HEK293 (cell line): ENCODE measurements at regions not wholly inside any gene's neighbourhood (a gene's known extent, or its start where the extent isn't known, plus 50 kb on each side); places are given as distances from the start of the nearest gene placed in this dataset.

Experiments used
- CTCF ChIA-PET: fragments of 350-600 bp; formaldehyde crosslinking; extraction: SDS; loops from one replicate; lab custom pipeline; 2021; ENCODE audit warnings: antibody characterized with exemption; lab: Yijun Ruan, JAX
- POLR2A ChIA-PET: fragments of 300-600 bp; formaldehyde crosslinking; extraction: SDS; loops from one replicate; lab custom pipeline; 2020; ENCODE audit warnings: antibody characterized with exemption, inconsistent platforms; lab: Yijun Ruan, JAX
- H3K27ac ChIP-seq: fragments of 200-500 bp; sonication (Bioruptor generic); 2 replicates; pipeline ENCODE4 v1.5.1; 2014; ENCODE audit warnings: low read depth, low read length, control low read depth, inconsistent platforms; ENCODE audit errors: extremely low read depth
- H3K36me3 ChIP-seq, 2 experiments: fragments of 200-500 bp in 1 of 2; sonication (Bioruptor generic) in 1 of 2; 1 replicate in 1 of 2; 2 replicates in 1 of 2; pipeline ENCODE4 v1.5.1; 2014 to 2017; ENCODE audit warnings: inconsistent platforms in 2 of 2, low read length in 2 of 2; ENCODE audit not compliant: control insufficient read depth in 2 of 2, insufficient read depth in 1 of 2
- H3K4me1 ChIP-seq: fragments of 200-500 bp; sonication (Bioruptor generic); 2 replicates; pipeline ENCODE4 v1.5.1; 2014; ENCODE audit warnings: mild to moderate bottlenecking, low read length, inconsistent platforms; ENCODE audit not compliant: control insufficient read depth, insufficient read depth
- H3K4me3 ChIP-seq: 2 replicates; pipeline ENCODE4 v1.5.1; 2011; ENCODE audit warnings: low read depth, mild to moderate bottlenecking, control low read depth, low read length, moderate library complexity
- H3K9me3 ChIP-seq: fragments of 200-500 bp; sonication (Bioruptor generic); 2 replicates; pipeline ENCODE4 v1.5.1; 2014; ENCODE audit warnings: low read depth, low read length, inconsistent platforms; ENCODE audit not compliant: control insufficient read depth, insufficient read depth
- IKZF3 ChIP-seq: fragments of 450-650 bp; IDR thresholded peaks from 2 replicates; pipeline ENCODE4 v1.5.0; 2018; ENCODE audit warnings: missing biosample characterization, mild to moderate bottlenecking, missing genetic modification characterization, moderate library complexity
- KLF7 ChIP-seq: fragments of 450-650 bp; formaldehyde crosslinking; IDR thresholded peaks from 2 replicates; pipeline ENCODE4 v1.5.1; 2016; ENCODE audit warnings: missing biosample characterization, missing genetic modification characterization, borderline replicate concordance
- ZBTB8A ChIP-seq: fragments of 450-650 bp; formaldehyde crosslinking; IDR thresholded peaks from 2 replicates; pipeline ENCODE4 v1.5.1; 2016; ENCODE audit warnings: missing biosample characterization, missing genetic modification characterization
- ZNF157 ChIP-seq: fragments of 450-650 bp; formaldehyde crosslinking; IDR thresholded peaks from 2 replicates; pipeline ENCODE4 v1.5.1; 2016; ENCODE audit warnings: missing biosample characterization, missing genetic modification characterization
- ZNF174 ChIP-seq: fragments of 450-650 bp; formaldehyde crosslinking; IDR thresholded peaks from 2 replicates; pipeline ENCODE4 v1.5.0; 2017; ENCODE audit warnings: missing biosample characterization, mild to moderate bottlenecking, missing genetic modification characterization
- ZNF175 ChIP-seq: fragments of 450-650 bp; formaldehyde crosslinking; IDR thresholded peaks from 2 replicates; pipeline ENCODE4 v1.5.1; 2016; ENCODE audit warnings: missing biosample characterization, missing genetic modification characterization
- ZNF223 ChIP-seq: fragments of 450-650 bp; formaldehyde crosslinking; IDR thresholded peaks from 2 replicates; pipeline ENCODE4 v1.5.1; 2016; ENCODE audit warnings: missing biosample characterization, missing genetic modification characterization
- ZNF48 ChIP-seq: fragments of 450-650 bp; formaldehyde crosslinking; IDR thresholded peaks from 2 replicates; pipeline ENCODE4 v1.5.1; 2016; ENCODE audit warnings: missing biosample characterization, missing genetic modification characterization
- ZNF529 ChIP-seq: fragments of 450-650 bp; formaldehyde crosslinking; IDR thresholded peaks from 2 replicates; pipeline ENCODE4 v1.5.1; 2017; ENCODE audit warnings: missing genetic modification characterization, missing biosample characterization; ENCODE audit not compliant: insufficient replicate concordance
- ZNF654 ChIP-seq: fragments of 450-650 bp; formaldehyde crosslinking; IDR thresholded peaks from 2 replicates; pipeline ENCODE4 v1.5.1; 2016; ENCODE audit warnings: low read depth, missing biosample characterization, missing genetic modification characterization
- ZNF658 ChIP-seq: fragments of 450-650 bp; formaldehyde crosslinking; IDR thresholded peaks from 2 replicates; pipeline ENCODE4; 2016; ENCODE audit warnings: missing biosample characterization, missing genetic modification characterization
- TF ChIP-seq, protein P1 (sequence below): fragments of 450-650 bp; formaldehyde crosslinking; IDR thresholded peaks from 2 replicates; pipeline ENCODE4 v1.5.1; 2016; ENCODE audit warnings: missing biosample characterization, missing genetic modification characterization, borderline replicate concordance
- TF ChIP-seq, protein P2 (sequence below): IDR thresholded peaks from 2 replicates; pipeline ENCODE4 v1.6.1; 2011; ENCODE audit warnings: mild to moderate bottlenecking, low read depth, low read length, borderline replicate concordance
- TF ChIP-seq, protein P3 (sequence below): fragments of 450-650 bp; formaldehyde crosslinking; IDR thresholded peaks from 2 replicates; pipeline ENCODE4 v1.5.1; 2016; ENCODE audit warnings: missing biosample characterization, missing genetic modification characterization
- TF ChIP-seq, protein P4 (sequence below): fragments of 450-650 bp; formaldehyde crosslinking; IDR thresholded peaks from 2 replicates; pipeline ENCODE4 v1.5.1; 2016; ENCODE audit warnings: missing biosample characterization, missing genetic modification characterization
- TF ChIP-seq, protein P5 (sequence below): fragments of 450-650 bp; formaldehyde crosslinking; IDR thresholded peaks from 2 replicates; pipeline ENCODE4 v1.5.1; 2016; ENCODE audit warnings: missing biosample characterization, missing genetic modification characterization
- TF ChIP-seq, protein P6 (sequence below): fragments of 450-650 bp; formaldehyde crosslinking; IDR thresholded peaks from 2 replicates; pipeline ENCODE4 v1.5.1; 2017; ENCODE audit warnings: missing biosample characterization, missing genetic modification characterization

DNA sequence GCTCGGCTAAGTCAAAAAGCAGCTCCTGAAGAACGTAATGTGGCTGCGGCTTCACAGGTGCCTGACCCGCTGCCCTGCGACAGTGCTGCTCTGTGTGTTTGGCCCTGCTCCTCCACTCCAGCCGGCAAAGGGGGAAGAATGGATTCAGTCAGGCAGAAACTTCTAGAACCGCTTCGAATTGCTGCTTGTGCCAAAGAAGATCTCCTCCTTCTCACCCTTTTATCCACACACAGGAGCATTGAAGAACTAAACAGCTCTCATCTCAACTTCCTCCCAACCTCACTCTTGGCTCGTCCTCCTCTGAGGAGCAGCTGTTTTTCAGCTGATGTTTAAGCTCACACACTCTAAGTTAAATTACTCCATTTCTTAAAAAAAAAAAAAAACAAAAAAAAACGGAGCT is 651.4 kb downstream of the INHBA start (continued):
- TF ChIP-seq, protein P1, sequence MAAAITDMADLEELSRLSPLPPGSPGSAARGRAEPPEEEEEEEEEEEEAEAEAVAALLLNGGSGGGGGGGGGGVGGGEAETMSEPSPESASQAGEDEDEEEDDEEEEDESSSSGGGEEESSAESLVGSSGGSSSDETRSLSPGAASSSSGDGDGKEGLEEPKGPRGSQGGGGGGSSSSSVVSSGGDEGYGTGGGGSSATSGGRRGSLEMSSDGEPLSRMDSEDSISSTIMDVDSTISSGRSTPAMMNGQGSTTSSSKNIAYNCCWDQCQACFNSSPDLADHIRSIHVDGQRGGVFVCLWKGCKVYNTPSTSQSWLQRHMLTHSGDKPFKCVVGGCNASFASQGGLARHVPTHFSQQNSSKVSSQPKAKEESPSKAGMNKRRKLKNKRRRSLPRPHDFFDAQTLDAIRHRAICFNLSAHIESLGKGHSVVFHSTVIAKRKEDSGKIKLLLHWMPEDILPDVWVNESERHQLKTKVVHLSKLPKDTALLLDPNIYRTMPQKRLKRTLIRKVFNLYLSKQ: no peak
- no peak for TF ChIP-seq ZNF654 (tag by site-specific recombination)
- no peak for TF ChIP-seq ZNF223
- no peak for TF ChIP-seq KLF7 (tag by site-specific recombination)
- TF ChIP-seq, protein P2, sequence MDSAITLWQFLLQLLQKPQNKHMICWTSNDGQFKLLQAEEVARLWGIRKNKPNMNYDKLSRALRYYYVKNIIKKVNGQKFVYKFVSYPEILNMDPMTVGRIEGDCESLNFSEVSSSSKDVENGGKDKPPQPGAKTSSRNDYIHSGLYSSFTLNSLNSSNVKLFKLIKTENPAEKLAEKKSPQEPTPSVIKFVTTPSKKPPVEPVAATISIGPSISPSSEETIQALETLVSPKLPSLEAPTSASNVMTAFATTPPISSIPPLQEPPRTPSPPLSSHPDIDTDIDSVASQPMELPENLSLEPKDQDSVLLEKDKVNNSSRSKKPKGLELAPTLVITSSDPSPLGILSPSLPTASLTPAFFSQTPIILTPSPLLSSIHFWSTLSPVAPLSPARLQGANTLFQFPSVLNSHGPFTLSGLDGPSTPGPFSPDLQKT: no peak

DNA sequence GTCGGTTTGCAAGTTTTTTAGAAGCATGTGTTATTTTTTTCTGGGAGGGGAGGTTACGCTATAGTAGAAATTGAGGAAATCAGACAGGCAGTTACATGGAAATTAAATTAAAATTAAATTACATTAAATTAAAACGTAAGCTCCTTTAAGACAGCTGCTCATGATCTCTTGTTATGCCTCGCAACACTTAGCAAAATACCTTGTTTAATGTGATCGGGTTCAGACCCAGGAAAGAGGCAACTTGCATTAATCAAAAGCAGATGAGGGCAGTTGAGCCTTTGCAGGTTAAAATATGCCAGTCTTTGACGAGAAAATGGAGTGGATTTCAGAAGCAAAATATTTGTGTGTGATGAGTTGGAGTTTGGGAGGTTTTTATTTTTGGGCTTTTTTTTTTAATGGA is 651.8 kb downstream of the INHBA start:
- Histone ChIP-seq H3K9me3 (no peaks in the 10 kb centered on the region), H3K4me3 (no peak overlapping the region), H3K27ac (no peak overlapping the region), H3K4me1 (no peaks in the 10 kb centered on the region), H3K36me3 (no peaks in the 10 kb centered on the region)
- no peak for TF ChIP-seq ZNF175 (tag by site-specific recombination)
- POLR2A ChIA-PET: no interaction called here
- CTCF ChIA-PET: interaction anchor here (0.8 kb wide), 1 partner anchor 364 kb away, joined by 5 read pairs; no protein-coding TSS in a partner anchor

DNA sequence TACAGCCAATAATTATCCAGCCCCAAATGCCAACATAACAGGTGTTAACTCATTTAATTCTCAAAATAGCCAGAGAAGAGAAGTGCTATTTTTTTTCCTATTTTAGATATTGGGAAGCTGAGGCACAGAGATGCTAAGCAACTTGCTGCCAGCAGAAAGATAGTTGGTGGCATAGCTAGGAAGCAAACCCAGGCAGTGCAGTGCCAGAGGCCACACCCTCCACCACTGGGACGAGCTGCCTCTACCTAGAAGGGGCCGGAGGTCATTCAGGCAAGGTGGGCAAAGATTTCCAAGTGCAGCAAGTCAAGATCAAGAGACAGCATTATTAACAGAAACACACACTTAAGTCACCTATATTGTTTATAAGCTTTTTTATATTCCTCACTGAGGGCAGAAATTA is 654.1 kb downstream of the INHBA start:
- TF ChIP-seq ZNF174 (tag by site-specific recombination) (no peak), IKZF3 (tag by site-specific recombination) (no peak), ZNF48 (tag by site-specific recombination) (no peak), ZNF157 (tag by site-specific recombination) (no peak), ZNF658 (tag by site-specific recombination) (no peak), ZNF529 (no peak), ZBTB8A (tag by site-specific recombination) (no peak)
- TF ChIP-seq, protein P3, sequence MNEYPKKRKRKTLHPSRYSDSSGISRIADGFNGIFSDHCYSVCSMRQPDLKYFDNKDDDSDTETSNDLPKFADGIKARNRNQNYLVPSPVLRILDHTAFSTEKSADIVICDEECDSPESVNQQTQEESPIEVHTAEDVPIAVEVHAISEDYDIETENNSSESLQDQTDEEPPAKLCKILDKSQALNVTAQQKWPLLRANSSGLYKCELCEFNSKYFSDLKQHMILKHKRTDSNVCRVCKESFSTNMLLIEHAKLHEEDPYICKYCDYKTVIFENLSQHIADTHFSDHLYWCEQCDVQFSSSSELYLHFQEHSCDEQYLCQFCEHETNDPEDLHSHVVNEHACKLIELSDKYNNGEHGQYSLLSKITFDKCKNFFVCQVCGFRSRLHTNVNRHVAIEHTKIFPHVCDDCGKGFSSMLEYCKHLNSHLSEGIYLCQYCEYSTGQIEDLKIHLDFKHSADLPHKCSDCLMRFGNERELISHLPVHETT (tag by site-specific recombination): no peak
- TF ChIP-seq, protein P4, sequence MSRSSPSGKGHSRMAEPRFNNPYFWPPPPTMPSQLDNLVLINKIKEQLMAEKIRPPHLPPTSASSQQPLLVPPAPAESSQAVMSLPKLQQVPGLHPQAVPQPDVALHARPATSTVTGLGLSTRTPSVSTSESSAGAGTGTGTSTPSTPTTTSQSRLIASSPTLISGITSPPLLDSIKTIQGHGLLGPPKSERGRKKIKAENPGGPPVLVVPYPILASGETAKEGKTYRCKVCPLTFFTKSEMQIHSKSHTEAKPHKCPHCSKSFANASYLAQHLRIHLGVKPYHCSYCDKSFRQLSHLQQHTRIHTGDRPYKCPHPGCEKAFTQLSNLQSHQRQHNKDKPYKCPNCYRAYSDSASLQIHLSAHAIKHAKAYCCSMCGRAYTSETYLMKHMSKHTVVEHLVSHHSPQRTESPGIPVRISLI (tag by site-specific recombination): no peak
- TF ChIP-seq, protein P5, sequence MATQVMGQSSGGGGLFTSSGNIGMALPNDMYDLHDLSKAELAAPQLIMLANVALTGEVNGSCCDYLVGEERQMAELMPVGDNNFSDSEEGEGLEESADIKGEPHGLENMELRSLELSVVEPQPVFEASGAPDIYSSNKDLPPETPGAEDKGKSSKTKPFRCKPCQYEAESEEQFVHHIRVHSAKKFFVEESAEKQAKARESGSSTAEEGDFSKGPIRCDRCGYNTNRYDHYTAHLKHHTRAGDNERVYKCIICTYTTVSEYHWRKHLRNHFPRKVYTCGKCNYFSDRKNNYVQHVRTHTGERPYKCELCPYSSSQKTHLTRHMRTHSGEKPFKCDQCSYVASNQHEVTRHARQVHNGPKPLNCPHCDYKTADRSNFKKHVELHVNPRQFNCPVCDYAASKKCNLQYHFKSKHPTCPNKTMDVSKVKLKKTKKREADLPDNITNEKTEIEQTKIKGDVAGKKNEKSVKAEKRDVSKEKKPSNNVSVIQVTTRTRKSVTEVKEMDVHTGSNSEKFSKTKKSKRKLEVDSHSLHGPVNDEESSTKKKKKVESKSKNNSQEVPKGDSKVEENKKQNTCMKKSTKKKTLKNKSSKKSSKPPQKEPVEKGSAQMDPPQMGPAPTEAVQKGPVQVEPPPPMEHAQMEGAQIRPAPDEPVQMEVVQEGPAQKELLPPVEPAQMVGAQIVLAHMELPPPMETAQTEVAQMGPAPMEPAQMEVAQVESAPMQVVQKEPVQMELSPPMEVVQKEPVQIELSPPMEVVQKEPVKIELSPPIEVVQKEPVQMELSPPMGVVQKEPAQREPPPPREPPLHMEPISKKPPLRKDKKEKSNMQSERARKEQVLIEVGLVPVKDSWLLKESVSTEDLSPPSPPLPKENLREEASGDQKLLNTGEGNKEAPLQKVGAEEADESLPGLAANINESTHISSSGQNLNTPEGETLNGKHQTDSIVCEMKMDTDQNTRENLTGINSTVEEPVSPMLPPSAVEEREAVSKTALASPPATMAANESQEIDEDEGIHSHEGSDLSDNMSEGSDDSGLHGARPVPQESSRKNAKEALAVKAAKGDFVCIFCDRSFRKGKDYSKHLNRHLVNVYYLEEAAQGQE (tag by site-specific recombination): no peak
- TF ChIP-seq, protein P6, sequence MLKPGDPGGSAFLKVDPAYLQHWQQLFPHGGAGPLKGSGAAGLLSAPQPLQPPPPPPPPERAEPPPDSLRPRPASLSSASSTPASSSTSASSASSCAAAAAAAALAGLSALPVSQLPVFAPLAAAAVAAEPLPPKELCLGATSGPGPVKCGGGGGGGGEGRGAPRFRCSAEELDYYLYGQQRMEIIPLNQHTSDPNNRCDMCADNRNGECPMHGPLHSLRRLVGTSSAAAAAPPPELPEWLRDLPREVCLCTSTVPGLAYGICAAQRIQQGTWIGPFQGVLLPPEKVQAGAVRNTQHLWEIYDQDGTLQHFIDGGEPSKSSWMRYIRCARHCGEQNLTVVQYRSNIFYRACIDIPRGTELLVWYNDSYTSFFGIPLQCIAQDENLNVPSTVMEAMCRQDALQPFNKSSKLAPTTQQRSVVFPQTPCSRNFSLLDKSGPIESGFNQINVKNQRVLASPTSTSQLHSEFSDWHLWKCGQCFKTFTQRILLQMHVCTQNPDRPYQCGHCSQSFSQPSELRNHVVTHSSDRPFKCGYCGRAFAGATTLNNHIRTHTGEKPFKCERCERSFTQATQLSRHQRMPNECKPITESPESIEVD (tag by site-specific recombination): no peak
- no peak overlapping the region for H3K4me3 ChIP-seq
- H3K4me1 ChIP-seq: no peaks in the 10 kb centered on the region
- POLR2A ChIA-PET: no interaction called here
- no peaks in the 10 kb centered on the region for H3K9me3 ChIP-seq
- no peak overlapping the region for H3K27ac ChIP-seq
- CTCF ChIA-PET: interaction anchor here (0.6 kb wide), 1 partner anchor 50 kb away, joined by 4 read pairs; no protein-coding TSS in a partner anchor
- no peaks in the 10 kb centered on the region for H3K36me3 ChIP-seq
